ENCODE measurements at regions not wholly inside any gene's neighbourhood (a gene's known extent, or its start where the extent isn't known, plus 50 kb on each side); places are given as distances from the start of the nearest gene placed in this dataset.

DNA sequence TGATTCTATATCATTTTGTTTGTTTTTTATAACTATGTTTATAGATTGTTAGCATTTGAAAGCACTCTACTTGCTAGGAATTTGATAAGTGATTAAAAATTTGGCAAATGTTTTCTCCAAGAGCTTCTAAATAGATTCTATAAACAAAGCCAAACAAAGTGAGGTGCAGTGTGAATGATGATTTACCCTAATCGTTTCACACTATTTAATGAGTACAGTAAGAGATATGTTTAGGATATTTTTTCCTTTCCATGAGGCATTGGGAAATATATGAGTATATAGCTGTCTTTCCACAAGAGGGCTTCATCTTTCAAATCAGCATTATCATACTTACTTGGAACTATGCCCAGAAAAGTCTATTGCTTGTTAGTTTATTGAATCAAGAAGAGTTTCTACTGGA, 277.0 kb upstream of the BRINP3 start:
- TF ChIP-seq, protein P1, sequence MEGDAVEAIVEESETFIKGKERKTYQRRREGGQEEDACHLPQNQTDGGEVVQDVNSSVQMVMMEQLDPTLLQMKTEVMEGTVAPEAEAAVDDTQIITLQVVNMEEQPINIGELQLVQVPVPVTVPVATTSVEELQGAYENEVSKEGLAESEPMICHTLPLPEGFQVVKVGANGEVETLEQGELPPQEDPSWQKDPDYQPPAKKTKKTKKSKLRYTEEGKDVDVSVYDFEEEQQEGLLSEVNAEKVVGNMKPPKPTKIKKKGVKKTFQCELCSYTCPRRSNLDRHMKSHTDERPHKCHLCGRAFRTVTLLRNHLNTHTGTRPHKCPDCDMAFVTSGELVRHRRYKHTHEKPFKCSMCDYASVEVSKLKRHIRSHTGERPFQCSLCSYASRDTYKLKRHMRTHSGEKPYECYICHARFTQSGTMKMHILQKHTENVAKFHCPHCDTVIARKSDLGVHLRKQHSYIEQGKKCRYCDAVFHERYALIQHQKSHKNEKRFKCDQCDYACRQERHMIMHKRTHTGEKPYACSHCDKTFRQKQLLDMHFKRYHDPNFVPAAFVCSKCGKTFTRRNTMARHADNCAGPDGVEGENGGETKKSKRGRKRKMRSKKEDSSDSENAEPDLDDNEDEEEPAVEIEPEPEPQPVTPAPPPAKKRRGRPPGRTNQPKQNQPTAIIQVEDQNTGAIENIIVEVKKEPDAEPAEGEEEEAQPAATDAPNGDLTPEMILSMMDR (optimal IDR thresholded peaks at IDR 0.05 in 1 of 3, IDR thresholded peaks at IDR 0.05 in 1 of 3, conservative IDR thresholded peaks at IDR 0.05 in 1 of 3; ENCODE audit: extremely low read depth in 1 of 3, insufficient read depth in 2 of 3, low read length in 3 of 3): no peak
- TF ChIP-seq EZH2 (IDR thresholded peaks at IDR 0.05; ENCODE audit: low read length): no peak

Measured in keratinocyte (primary cell).